SK-N-MC (cell line): ENCODE measurements at regions not wholly inside any gene's neighbourhood (a gene's known extent, or its start where the extent isn't known, plus 50 kb on each side); places are given as distances from the start of the nearest gene placed in this dataset.
A peak's percentile ranks its signal among the peaks of the same experiment; 100 is the strongest.

Experiments
- DNase-seq: peaks from one replicate; pipeline ENCODE4 v3.0.0-alpha.2; 2011; ENCODE audit warnings: low read depth, low spot score
- H3K27ac ChIP-seq: fragments of 200-600 bp; sonication (generic); 2 replicates; pipeline ENCODE4 v1.5.1; 2016; ENCODE audit warnings: mixed run types
- H3K36me3 ChIP-seq: fragments of 200-600 bp; sonication (generic); 2 replicates; pipeline ENCODE4 v1.6.1; 2017; ENCODE audit warnings: antibody characterized with exemption, low read length, mixed read lengths; ENCODE audit not compliant: insufficient read depth
- H3K4me3 ChIP-seq: fragments of 200-600 bp; sonication (generic); 2 replicates; pipeline ENCODE4 v1.5.1; 2016
- H3K9ac ChIP-seq: fragments of 200-600 bp; sonication (generic); 2 replicates; pipeline ENCODE4 v1.8.0; 2017; ENCODE audit warnings: mixed run types, mixed read lengths; ENCODE audit not compliant: insufficient read length
- H3K9me3 ChIP-seq: fragments of 200-600 bp; sonication (generic); 2 replicates; pipeline ENCODE4 v1.6.1; 2017; ENCODE audit warnings: low read depth, mild to moderate bottlenecking, antibody characterized with exemption, low read length, moderate library complexity, mixed read lengths
- EZH2 ChIP-seq: fragments of 200-600 bp; sonication (generic); IDR thresholded peaks from one replicate; pipeline ENCODE4 v1.6.1; 2017; ENCODE audit warnings: antibody characterized with exemption
- FOXP2 ChIP-seq: optimal IDR thresholded peaks from 2 replicates; pipeline ENCODE3; 2011; ENCODE audit warnings: mild to moderate bottlenecking, moderate library complexity; ENCODE audit not compliant: insufficient read depth; ENCODE audit errors: extremely low read length, control extremely low read depth
- POLR2AphosphoS5 ChIP-seq: IDR thresholded peaks from 2 replicates; pipeline ENCODE4 v1.6.1; 2012; ENCODE audit warnings: mild to moderate bottlenecking, low read depth, low read length, borderline replicate concordance

GRCh38 chr14:71483154-71483553 is 449.1 kb upstream of the RGS6 start:
- H3K9ac ChIP-seq = no peak overlapping the region
- TF ChIP-seq FOXP2 = no peak
- TF ChIP-seq EZH2 = no peak
- no peak for TF ChIP-seq POLR2AphosphoS5
- DNase-seq = no peak
- H3K4me3 ChIP-seq = no peak overlapping the region
- peak overlapping the region; percentile 44 for H3K27ac ChIP-seq
- peaks cover 16% of the 10 kb centered on the region for H3K36me3 ChIP-seq
- H3K9me3 ChIP-seq = no peaks in the 10 kb centered on the region

GRCh38 chr14:71485833-71486232 is 446.4 kb upstream of the RGS6 start:
- no peak for DNase-seq
- Histone ChIP-seq H3K27ac (peak overlapping the region; percentile 5; the same call in 1 of the 2 replicates), H3K9ac (no peak overlapping the region), H3K36me3 (peaks cover 16% of the 10 kb centered on the region), H3K4me3 (no peak overlapping the region), H3K9me3 (no peaks in the 10 kb centered on the region)
- TF ChIP-seq EZH2 (no peak), POLR2AphosphoS5 (no peak), FOXP2 (no peak)

GRCh38 chr14:71486279-71486678 is 445.9 kb upstream of the RGS6 start:
- no peak overlapping the region for H3K4me3 ChIP-seq
- DNase-seq = no peak
- H3K9me3 ChIP-seq = no peaks in the 10 kb centered on the region
- H3K9ac ChIP-seq = no peak overlapping the region
- peak overlapping the region; percentile 5; the same call in 1 of the 2 replicates for H3K27ac ChIP-seq
- TF ChIP-seq FOXP2 (no peak), EZH2 (no peak), POLR2AphosphoS5 (no peak)
- peaks cover 16% of the 10 kb centered on the region for H3K36me3 ChIP-seq

- H3K36me3 ChIP-seq = peaks cover 13% of the 10 kb centered on the region; the same call in 1 of the 2 replicates
- TF ChIP-seq FOXP2 = no peak
- H3K4me3 ChIP-seq = no peak overlapping the region
- no peaks in the 10 kb centered on the region for H3K9me3 ChIP-seq
- H3K27ac ChIP-seq = no peak overlapping the region
- H3K9ac ChIP-seq = no peak overlapping the region
- DNase-seq = no peak
Observed at GRCh38 chr14:71487449-71487848, 444.8 kb upstream of the RGS6 start.

GRCh38 chr14:71487941-71488340 is 444.3 kb upstream of the RGS6 start:
- TF ChIP-seq EZH2 = no peak
- no peak for TF ChIP-seq POLR2AphosphoS5
- TF ChIP-seq FOXP2 = no peak
- Histone ChIP-seq H3K36me3 (peaks cover 13% of the 10 kb centered on the region; the same call in 1 of the 2 replicates), H3K4me3 (no peak overlapping the region), H3K9me3 (no peaks in the 10 kb centered on the region), H3K27ac (no peak overlapping the region), H3K9ac (no peak overlapping the region)
- DNase-seq = no peak

GRCh38 chr14:71488703-71489191 is 443.5 kb upstream of the RGS6 start:
- H3K9ac ChIP-seq = no peak overlapping the region
- TF ChIP-seq POLR2AphosphoS5 (no peak), EZH2 (no peak), FOXP2 (no peak)
- H3K4me3 ChIP-seq = no peak overlapping the region
- 0 out of 2 replicates have a peak overlapping the region, but pooled peaks have one; percentile 30 for H3K27ac ChIP-seq
- DNase-seq = no peak
- peaks cover 9% of the 10 kb centered on the region; the same call in 1 of the 2 replicates for H3K36me3 ChIP-seq
- H3K9me3 ChIP-seq = no peaks in the 10 kb centered on the region

- no peak overlapping the region for H3K9ac ChIP-seq
- H3K4me3 ChIP-seq = no peak overlapping the region
- no peak for DNase-seq
- peaks cover 5% of the 10 kb centered on the region; the same call in 1 of the 2 replicates for H3K36me3 ChIP-seq
- no peaks in the 10 kb centered on the region for H3K9me3 ChIP-seq
- H3K27ac ChIP-seq = no peak overlapping the region
- TF ChIP-seq EZH2 = no peak
Observed at GRCh38 chr14:71489742-71490141, 442.5 kb upstream of the RGS6 start.

GRCh38 chr14:71491931-71492330 is 440.3 kb upstream of the RGS6 start:
- Histone ChIP-seq H3K4me3 (no peak overlapping the region), H3K9ac (no peak overlapping the region), H3K27ac (0 out of 2 replicates have a peak overlapping the region, but pooled peaks have one; percentile 6), H3K9me3 (no peaks in the 10 kb centered on the region), H3K36me3 (no peaks in the 10 kb centered on the region; the same call in none of the 2 replicates)
- no peak for DNase-seq
- no peak for TF ChIP-seq EZH2
- TF ChIP-seq FOXP2 = no peak
- TF ChIP-seq POLR2AphosphoS5 = no peak

GRCh38 chr14:71492346-71492745 is 439.9 kb upstream of the RGS6 start:
- H3K9ac ChIP-seq = no peak overlapping the region
- no peaks in the 10 kb centered on the region; the same call in none of the 2 replicates for H3K36me3 ChIP-seq
- H3K27ac ChIP-seq = 0 out of 2 replicates have a peak overlapping the region, but pooled peaks have one; percentile 6
- no peak for TF ChIP-seq POLR2AphosphoS5
- H3K4me3 ChIP-seq = no peak overlapping the region
- H3K9me3 ChIP-seq = no peaks in the 10 kb centered on the region
- no peak for DNase-seq
